Erythroblast (primary cell): ENCODE measurements at regions not wholly inside any gene's neighbourhood (a gene's known extent, or its start where the extent isn't known, plus 50 kb on each side); places are given as distances from the start of the nearest gene placed in this dataset.

ENCODE experiments used
- GATA1 ChIP-seq: IDR thresholded peaks from 2 replicates; pipeline ENCODE4 v1.6.1; 2011; ENCODE audit warnings: low read depth, mild to moderate bottlenecking, control low read depth, low read length, moderate library complexity
- POLR2A ChIP-seq: IDR thresholded peaks from 2 replicates; pipeline ENCODE4 v1.6.1; 2011; ENCODE audit warnings: mild to moderate bottlenecking, low read length

DNA sequence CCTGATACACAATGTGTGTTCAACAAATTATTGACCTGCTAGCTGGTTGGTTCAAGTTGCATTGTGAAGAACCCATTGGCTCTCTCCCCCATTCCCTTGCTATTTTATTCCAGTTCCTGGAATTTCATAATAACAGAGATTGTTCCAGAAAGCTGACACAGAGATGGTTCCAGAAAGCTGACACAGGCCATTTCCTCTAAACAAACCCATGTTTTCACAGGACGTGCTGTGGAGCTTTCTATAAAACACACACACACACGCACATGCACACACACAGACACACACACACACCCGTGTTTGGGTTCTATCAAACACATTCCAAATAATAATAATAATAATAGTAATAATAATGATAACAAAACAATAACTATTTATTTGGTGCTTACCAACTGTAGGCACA is 259.1 kb downstream of the CLIC5 start:
- TF ChIP-seq POLR2A: no peak
- TF ChIP-seq GATA1: no peak
